Endothelial cell of umbilical vein (primary cell): ENCODE measurements at regions not wholly inside any gene's neighbourhood (a gene's known extent, or its start where the extent isn't known, plus 50 kb on each side); places are given as distances from the start of the nearest gene placed in this dataset.

ENCODE experiments used
- CTCF ChIP-seq, 2 donors: IDR thresholded peaks; 1 replicate in 1 of 2; 2 replicates in 1 of 2; pipeline ENCODE4 v1.5.1; 2011; ENCODE audit warnings: low read length in 2 of 2, mild to moderate bottlenecking in 2 of 2, moderate library complexity in 2 of 2, control low read depth in 1 of 2, inconsistent platforms in 1 of 2, low read depth in 1 of 2; ENCODE audit not compliant: insufficient read depth in 1 of 2; ENCODE audit errors: extremely low read depth in 1 of 2
- EZH2 ChIP-seq: IDR thresholded peaks from 2 replicates; pipeline ENCODE4 v1.6.1; 2012; ENCODE audit warnings: borderline replicate concordance, low read depth, mild to moderate bottlenecking, moderate library complexity, low read length, inconsistent platforms; ENCODE audit not compliant: severe bottlenecking
- FOS ChIP-seq: IDR thresholded peaks from 2 replicates; pipeline ENCODE4 v1.6.1; 2011; ENCODE audit warnings: mild to moderate bottlenecking, low read length, moderate library complexity, borderline replicate concordance; ENCODE audit not compliant: insufficient read depth
- GATA2 ChIP-seq: IDR thresholded peaks from 2 replicates; pipeline ENCODE4 v1.7.0; 2011; ENCODE audit warnings: low read depth, mild to moderate bottlenecking, moderate library complexity, mixed read lengths, low read length; ENCODE audit not compliant: insufficient read length, insufficient read depth
- JUN ChIP-seq: IDR thresholded peaks from 2 replicates; pipeline ENCODE4 v1.6.1; 2011; ENCODE audit warnings: borderline replicate concordance, low read depth; ENCODE audit not compliant: insufficient read length, insufficient read depth
- MAX ChIP-seq: IDR thresholded peaks from 2 replicates; pipeline ENCODE4 v1.6.1; 2011; ENCODE audit not compliant: insufficient read depth, insufficient read length
- MYC ChIP-seq: IDR thresholded peaks from one replicate; pipeline ENCODE4 v1.6.1; 2011; ENCODE audit warnings: mild to moderate bottlenecking, low read depth, low read length
- POLR2A ChIP-seq: IDR thresholded peaks from 2 replicates; pipeline ENCODE4 v1.6.1; 2012; ENCODE audit warnings: low read depth, mild to moderate bottlenecking, control low read depth, low read length
- POLR2AphosphoS5 ChIP-seq: IDR thresholded peaks from 2 replicates; pipeline ENCODE4 v1.6.1; 2012; ENCODE audit warnings: low read depth, mild to moderate bottlenecking, control low read depth, low read length, moderate library complexity; ENCODE audit not compliant: insufficient read depth

GRCh38 chr10:1814556-1814955 is 77.2 kb upstream of the ADARB2 start:
- TF ChIP-seq CTCF (IDR thresholded peaks at IDR 0.05; ENCODE audit: extremely low read depth in 1 of 2, insufficient read depth in 1 of 2, low read depth in 1 of 2, low read length in 2 of 2): no peak
- TF ChIP-seq POLR2A: no peak
- TF ChIP-seq MYC: no peak
- no peak for TF ChIP-seq POLR2AphosphoS5
- no peak for TF ChIP-seq JUN
- TF ChIP-seq MAX: no peak
- TF ChIP-seq EZH2: no peak
- no peak for TF ChIP-seq GATA2
- no peak for TF ChIP-seq FOS
